ENCODE measurements at regions not wholly inside any gene's neighbourhood (a gene's known extent, or its start where the extent isn't known, plus 50 kb on each side); places are given as distances from the start of the nearest gene placed in this dataset.

DNA sequence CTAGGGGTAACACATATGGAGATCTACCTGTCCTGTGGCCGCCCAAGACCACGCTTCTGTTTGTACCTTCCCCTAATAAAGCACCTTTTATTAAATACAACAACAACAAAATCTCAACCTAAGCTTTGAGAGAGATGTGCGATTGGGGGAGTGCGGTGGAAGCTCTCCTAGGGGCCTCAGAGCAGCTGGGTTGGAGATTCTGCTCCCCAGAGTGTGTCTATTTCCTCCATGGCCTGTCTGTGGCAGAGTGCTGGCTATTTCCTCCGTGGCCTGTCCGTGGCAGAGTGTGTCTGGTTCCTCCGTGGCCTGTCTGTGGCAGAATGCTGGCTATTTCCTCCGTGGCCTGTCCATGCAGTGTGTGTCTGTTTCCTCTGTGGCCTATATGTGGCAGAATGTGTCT is 139.3 kb upstream of the IPO9 start:
- ATAC-seq (replicated peaks; ENCODE audit: extremely low read depth, poor library complexity, severe bottlenecking) (no peak), DNase-seq (ENCODE audit: low spot score in 2 of 2) (no peak)
- Mint-ChIP-seq H3K9me3 (no peaks in the 10 kb centered on the region), H3K27ac (ENCODE audit: low read depth) (no peak overlapping the region), H3K4me3 (no peak overlapping the region), H3K27me3 (peaks cover 11% of the 10 kb centered on the region), H3K36me3 (ENCODE audit: insufficient read depth) (no peaks in the 10 kb centered on the region), H3K4me1 (no peaks in the 10 kb centered on the region)

DNA sequence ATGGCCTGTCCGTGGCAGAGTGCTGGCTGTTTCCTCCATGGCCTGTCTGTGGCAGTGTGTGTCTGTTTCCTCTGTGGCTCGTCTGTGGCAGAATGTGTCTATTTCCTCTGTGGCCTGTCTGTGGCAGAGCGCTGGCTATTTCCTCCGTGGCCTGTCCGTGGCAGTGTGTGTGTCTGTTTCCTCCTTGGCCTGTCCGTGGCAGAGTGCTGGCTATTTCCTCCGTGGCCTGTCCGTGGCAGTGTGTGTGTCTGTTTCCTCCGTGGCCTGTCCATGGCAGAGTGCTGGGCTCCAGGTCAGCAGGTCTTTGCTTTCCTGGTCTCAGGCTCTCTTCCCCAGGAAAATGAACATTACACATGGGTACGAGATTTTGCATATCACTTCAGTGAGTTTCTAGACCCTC is 138.4 kb upstream of the IPO9 start:
- Mint-ChIP-seq H3K9me3 (no peaks in the 10 kb centered on the region), H3K4me3 (no peak overlapping the region), H3K27ac (ENCODE audit: low read depth) (no peak overlapping the region), H3K4me1 (no peaks in the 10 kb centered on the region), H3K36me3 (ENCODE audit: insufficient read depth) (no peaks in the 10 kb centered on the region), H3K27me3 (peaks cover 11% of the 10 kb centered on the region)
- no peak for DNase-seq (ENCODE audit: low spot score in 2 of 2)
- ATAC-seq (replicated peaks; ENCODE audit: extremely low read depth, poor library complexity, severe bottlenecking) = no peak

GRCh38 chr1:201691716-201692554 is 137.0 kb upstream of the IPO9 start:
- ATAC-seq (replicated peaks; ENCODE audit: extremely low read depth, poor library complexity, severe bottlenecking) (no peak), DNase-seq (ENCODE audit: low spot score in 2 of 2) (no peak)
- no peaks in the 10 kb centered on the region for H3K4me1 Mint-ChIP-seq
- no peaks in the 10 kb centered on the region for H3K9me3 Mint-ChIP-seq
- H3K36me3 Mint-ChIP-seq (ENCODE audit: insufficient read depth) = no peaks in the 10 kb centered on the region
- H3K27me3 Mint-ChIP-seq = peaks cover 2% of the 10 kb centered on the region
- H3K27ac Mint-ChIP-seq (ENCODE audit: low read depth) = no peak overlapping the region
- H3K4me3 Mint-ChIP-seq = no peak overlapping the region

- no peak for DNase-seq (ENCODE audit: low spot score in 2 of 2)
- no peak overlapping the region for H3K27ac Mint-ChIP-seq (ENCODE audit: low read depth)
- no peaks in the 10 kb centered on the region for H3K27me3 Mint-ChIP-seq
- no peaks in the 10 kb centered on the region for H3K36me3 Mint-ChIP-seq (ENCODE audit: insufficient read depth)
- no peak overlapping the region for H3K4me3 Mint-ChIP-seq
- H3K9me3 Mint-ChIP-seq = no peaks in the 10 kb centered on the region
- ATAC-seq (replicated peaks; ENCODE audit: extremely low read depth, poor library complexity, severe bottlenecking) = no peak
- no peaks in the 10 kb centered on the region for H3K4me1 Mint-ChIP-seq
Measured at GRCh38 chr1:201692555-201693394, 136.2 kb upstream of the IPO9 start.

DNA sequence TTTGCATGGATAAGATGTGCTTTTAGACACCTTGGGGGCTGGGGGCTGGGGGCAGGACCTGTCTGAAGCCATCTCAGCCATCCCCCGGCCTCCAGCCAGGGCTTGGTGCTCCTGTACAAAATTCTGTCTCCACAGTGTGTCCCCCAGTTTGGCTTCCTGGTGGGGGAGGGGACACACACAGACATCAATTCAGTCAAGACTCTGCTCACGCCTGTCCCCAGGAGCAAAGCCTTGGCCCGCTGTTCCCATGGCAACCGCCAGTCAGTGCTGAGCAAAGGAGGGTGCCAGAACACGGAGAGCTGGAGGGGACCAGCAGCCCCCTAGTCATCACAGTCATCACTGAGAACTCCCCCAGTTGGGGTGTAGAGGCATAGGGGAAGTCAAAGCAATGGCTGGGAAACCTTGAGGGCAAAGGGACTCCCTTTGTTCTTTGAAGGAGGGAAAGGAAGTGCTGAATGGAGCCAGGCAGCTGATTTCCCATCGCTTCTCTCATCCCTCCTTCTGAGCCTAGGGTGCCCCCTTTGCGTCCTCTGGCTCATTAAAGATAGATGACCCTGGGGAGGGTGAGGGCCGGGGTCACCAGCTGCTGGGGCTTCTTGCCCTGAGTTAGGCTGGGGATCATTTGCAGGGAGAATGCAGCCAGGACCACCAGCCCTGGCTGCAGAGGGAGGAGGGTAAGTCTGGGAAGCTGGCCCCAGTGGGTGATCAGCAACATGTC is 134.9 kb upstream of the IPO9 start:
- H3K27ac Mint-ChIP-seq (ENCODE audit: low read depth) = no peak overlapping the region
- H3K27me3 Mint-ChIP-seq = peaks cover 7% of the 10 kb centered on the region
- DNase-seq (ENCODE audit: low spot score in 2 of 2) (no peak), ATAC-seq (replicated peaks; ENCODE audit: extremely low read depth, poor library complexity, severe bottlenecking) (no peak)
- H3K4me1 Mint-ChIP-seq = no peaks in the 10 kb centered on the region
- no peaks in the 10 kb centered on the region for H3K9me3 Mint-ChIP-seq
- H3K36me3 Mint-ChIP-seq (ENCODE audit: insufficient read depth) = no peaks in the 10 kb centered on the region
- H3K4me3 Mint-ChIP-seq = no peak overlapping the region

DNA sequence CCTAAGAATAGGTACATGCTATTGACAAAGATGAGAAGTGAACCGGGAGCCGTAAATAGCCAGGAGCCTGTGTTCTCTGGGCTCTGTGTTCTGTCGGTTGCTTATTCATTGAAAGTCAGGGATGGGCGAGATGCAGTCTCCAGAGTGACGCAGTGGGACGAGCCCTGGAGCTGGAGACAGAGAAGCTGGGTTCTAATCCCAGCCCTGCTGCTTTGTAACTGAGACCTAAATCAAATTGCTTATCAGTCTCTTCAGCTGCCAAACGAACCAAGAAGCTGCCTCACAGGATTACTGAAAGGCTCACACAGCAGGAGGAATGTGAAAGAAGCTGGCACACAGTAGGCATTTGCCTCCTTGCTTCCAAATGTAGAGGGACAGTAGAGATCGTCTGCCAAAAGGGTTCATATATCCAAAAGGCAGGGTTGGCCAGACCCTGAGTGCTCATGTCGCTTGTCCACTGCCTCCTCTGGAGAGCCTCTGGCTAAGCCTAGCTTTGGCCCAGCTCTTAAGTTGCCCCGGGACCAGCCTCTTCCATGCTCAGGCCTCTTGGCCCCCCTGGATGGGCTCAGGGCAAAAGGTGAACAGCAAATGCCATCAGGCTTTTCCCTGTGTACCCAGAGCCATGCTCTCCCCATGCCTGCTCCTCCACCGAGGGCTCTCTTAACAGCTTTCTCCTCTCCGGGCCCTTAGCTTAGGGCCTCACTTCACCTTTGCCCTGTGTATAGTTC is 134.2 kb upstream of the IPO9 start:
- DNase-seq (ENCODE audit: low spot score in 2 of 2) = no peak
- no peaks in the 10 kb centered on the region for H3K9me3 Mint-ChIP-seq
- no peak for ATAC-seq (replicated peaks; ENCODE audit: extremely low read depth, poor library complexity, severe bottlenecking)

DNA sequence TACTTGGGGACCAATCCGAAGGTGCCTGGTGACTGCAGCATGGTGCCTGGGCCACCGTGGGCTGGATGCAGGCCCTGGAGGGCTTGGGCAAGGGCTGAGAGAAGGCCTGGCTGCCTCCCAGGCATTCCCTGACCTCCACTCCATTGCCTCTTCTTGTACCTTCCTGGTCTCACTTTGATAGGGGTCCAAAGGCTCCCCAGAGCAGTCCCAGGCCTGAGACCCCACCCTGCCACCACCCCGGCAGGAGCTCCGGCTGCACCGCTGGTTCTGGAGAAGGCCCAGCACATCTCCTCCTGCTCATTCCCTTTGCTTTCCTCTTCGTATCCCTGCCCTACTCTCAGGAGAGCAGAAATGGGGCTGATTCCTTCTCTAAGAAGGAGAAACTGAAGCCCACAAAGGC is 133.3 kb upstream of the IPO9 start:
- DNase-seq (ENCODE audit: low spot score in 2 of 2) = no peak
- Mint-ChIP-seq H3K4me3 (no peak overlapping the region), H3K36me3 (ENCODE audit: insufficient read depth) (no peaks in the 10 kb centered on the region), H3K27me3 (peaks cover 7% of the 10 kb centered on the region), H3K9me3 (no peaks in the 10 kb centered on the region), H3K4me1 (no peaks in the 10 kb centered on the region), H3K27ac (ENCODE audit: low read depth) (no peak overlapping the region)
- no peak for ATAC-seq (replicated peaks; ENCODE audit: extremely low read depth, poor library complexity, severe bottlenecking)

More for the DNA sequence above, 134.2 kb upstream of the IPO9 start:
- Mint-ChIP-seq H3K27ac (ENCODE audit: low read depth) (no peak overlapping the region), H3K27me3 (peaks cover 7% of the 10 kb centered on the region), H3K4me1 (no peaks in the 10 kb centered on the region), H3K4me3 (no peak overlapping the region), H3K36me3 (ENCODE audit: insufficient read depth) (no peaks in the 10 kb centered on the region)

DNA sequence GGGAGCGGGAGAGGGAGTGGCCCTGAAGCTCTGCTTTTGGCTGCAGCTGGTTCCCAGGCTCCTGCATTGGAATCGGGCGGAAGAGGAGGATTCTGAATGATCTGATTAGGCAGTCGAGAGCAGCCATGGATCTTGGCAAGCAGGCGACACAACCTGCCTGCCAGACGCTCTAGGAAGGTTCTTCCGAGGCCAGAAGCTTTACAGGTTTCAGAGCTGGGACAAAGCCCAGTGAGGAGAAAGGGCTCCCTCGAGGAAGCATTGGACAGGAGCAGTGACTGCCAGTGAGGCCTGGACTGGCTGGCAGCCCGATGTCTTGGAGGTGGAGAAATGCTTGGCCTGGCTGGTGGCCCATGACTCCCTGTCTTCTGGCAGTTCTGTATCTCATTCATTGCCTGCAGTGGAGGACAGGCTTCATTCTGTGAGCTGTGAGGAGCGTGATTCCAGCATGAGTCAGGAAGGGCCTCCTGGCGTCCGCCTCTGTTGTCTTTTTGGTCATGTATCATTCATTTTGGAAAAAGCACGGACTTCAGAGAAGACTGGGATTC is 132.7 kb upstream of the IPO9 start:
- DNase-seq (ENCODE audit: low spot score in 2 of 2) (no peak), ATAC-seq (replicated peaks; ENCODE audit: extremely low read depth, poor library complexity, severe bottlenecking) (no peak)
- no peak overlapping the region for H3K4me3 Mint-ChIP-seq
- no peak overlapping the region for H3K27ac Mint-ChIP-seq (ENCODE audit: low read depth)
- no peaks in the 10 kb centered on the region for H3K4me1 Mint-ChIP-seq
- peaks cover 7% of the 10 kb centered on the region for H3K27me3 Mint-ChIP-seq
- no peaks in the 10 kb centered on the region for H3K9me3 Mint-ChIP-seq
- no peaks in the 10 kb centered on the region for H3K36me3 Mint-ChIP-seq (ENCODE audit: insufficient read depth)

DNA sequence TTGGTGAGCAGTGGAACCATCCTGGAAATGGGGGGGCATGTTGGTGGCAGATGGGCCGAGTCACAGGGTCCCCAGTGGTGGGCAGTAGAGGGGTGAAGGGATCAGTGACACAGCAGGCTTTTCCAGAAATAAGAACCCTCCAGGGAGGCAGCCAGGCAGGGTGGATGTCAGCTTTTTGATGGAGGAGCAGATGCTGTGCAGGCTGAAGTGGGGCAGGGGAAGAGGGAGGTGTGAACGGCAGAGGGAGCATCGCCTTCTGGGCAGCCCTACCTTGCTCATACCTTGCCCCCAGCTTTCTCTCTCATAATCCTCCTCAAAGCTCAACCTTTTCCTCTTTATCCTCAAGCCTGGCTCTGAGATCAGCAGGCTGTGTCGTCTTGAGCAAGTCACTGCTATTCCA is 131.8 kb upstream of the IPO9 start:
- no peaks in the 10 kb centered on the region for H3K4me1 Mint-ChIP-seq
- ATAC-seq (replicated peaks; ENCODE audit: extremely low read depth, poor library complexity, severe bottlenecking) (no peak), DNase-seq (ENCODE audit: low spot score in 2 of 2) (no peak)
- H3K4me3 Mint-ChIP-seq = no peak overlapping the region
- H3K36me3 Mint-ChIP-seq (ENCODE audit: insufficient read depth) = no peaks in the 10 kb centered on the region
- H3K27ac Mint-ChIP-seq (ENCODE audit: low read depth) = no peak overlapping the region
- H3K9me3 Mint-ChIP-seq = peaks cover 4% of the 10 kb centered on the region
- H3K27me3 Mint-ChIP-seq = peaks cover 7% of the 10 kb centered on the region

DNA sequence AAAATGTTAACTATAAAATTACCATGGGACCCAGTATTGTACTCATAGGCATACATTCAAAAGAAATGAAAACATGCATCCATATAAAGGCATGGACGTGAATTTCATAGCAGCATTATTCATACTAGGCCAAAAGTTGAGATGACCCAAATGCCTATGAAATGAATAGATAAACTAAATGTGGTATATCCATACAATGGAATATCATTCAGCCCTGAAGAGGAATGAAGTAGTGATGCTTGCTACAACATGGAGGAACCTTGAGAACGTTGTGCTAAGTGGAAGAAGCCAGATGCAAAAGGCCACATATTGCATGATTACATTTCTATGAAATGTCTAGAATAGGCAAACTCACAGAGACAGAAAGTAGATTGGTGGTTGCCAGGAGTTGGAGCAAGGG is 127.1 kb upstream of the IPO9 start:
- no peak for ATAC-seq (replicated peaks; ENCODE audit: extremely low read depth, poor library complexity, severe bottlenecking)
- Mint-ChIP-seq H3K4me3 (no peak overlapping the region), H3K27me3 (peaks cover 21% of the 10 kb centered on the region), H3K4me1 (no peaks in the 10 kb centered on the region), H3K9me3 (peaks cover 10% of the 10 kb centered on the region), H3K36me3 (ENCODE audit: insufficient read depth) (no peaks in the 10 kb centered on the region), H3K27ac (ENCODE audit: low read depth) (no peak overlapping the region)
- DNase-seq (ENCODE audit: low spot score in 2 of 2) = no peak

- DNase-seq (ENCODE audit: low spot score in 2 of 2) = no peak
Measured at GRCh38 chr1:201702936-201703335, 126.0 kb upstream of the IPO9 start.

More at GRCh38 chr1:201702936-201703335, 126.0 kb upstream of the IPO9 start:
- H3K27ac Mint-ChIP-seq (ENCODE audit: low read depth) = no peak overlapping the region
- no peaks in the 10 kb centered on the region for H3K36me3 Mint-ChIP-seq (ENCODE audit: insufficient read depth)
- H3K27me3 Mint-ChIP-seq = peaks cover 21% of the 10 kb centered on the region
- H3K4me3 Mint-ChIP-seq = no peak overlapping the region
- peaks cover 10% of the 10 kb centered on the region for H3K9me3 Mint-ChIP-seq
- H3K4me1 Mint-ChIP-seq = no peaks in the 10 kb centered on the region
- no peak for ATAC-seq (replicated peaks; ENCODE audit: extremely low read depth, poor library complexity, severe bottlenecking)

Data from central memory CD8-positive, alpha-beta T cell (primary cell).